ENCODE measurements at regions not wholly inside any gene's neighbourhood (a gene's known extent, or its start where the extent isn't known, plus 50 kb on each side); places are given as distances from the start of the nearest gene placed in this dataset.

DNA sequence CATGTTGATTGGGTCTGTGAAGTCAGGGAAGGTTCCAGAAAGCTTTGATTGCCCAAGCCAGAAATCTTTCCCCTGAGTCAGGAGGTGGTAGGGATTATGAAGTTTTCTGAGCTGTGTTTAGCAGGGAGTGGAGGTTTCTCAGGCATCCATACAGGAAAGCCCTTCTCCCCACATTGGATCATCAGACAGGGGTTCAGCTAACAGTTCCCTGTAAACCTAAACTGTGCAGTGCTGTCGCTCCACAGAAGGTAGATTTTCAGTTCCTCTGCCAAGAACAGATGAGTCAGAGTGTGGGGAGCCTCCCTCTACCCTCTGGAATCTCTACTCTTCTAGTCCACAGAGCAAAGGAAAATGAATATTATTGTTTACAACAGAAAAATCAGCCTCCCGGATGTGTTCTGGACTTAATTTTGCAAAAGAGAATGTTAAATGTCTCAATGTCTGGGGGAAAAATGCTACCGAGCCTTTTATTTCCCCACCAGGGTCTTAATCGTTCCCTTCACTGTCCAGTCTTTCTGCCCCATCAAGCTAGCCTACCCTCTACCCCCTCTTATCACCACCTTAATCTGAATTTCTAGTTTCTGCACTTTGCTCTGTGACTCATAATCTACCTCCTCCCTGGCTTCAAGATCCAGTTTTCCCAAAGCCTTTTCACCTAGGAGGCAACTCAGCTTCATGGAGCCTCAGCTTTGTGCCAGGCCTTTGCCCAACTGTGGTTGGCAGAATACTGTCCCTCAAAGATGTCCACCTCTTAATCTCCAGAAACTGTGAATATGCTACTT, 355.6 kb downstream of the PRDM2 start:
- Histone ChIP-seq H3K4me3 (ENCODE audit: low read depth in 1 of 2, low read length in 2 of 2) (no peak overlapping the region), H3K36me3 (ENCODE audit: insufficient read depth, low read length) (no peaks in the 10 kb centered on the region), H3K4me1 (ENCODE audit: insufficient read depth, low read length) (no peaks in the 10 kb centered on the region), H3K27me3 (ENCODE audit: control insufficient read depth in 1 of 2, insufficient read depth in 2 of 2, low read length in 2 of 2) (no peaks in the 10 kb centered on the region), H3K27ac (ENCODE audit: low read depth, low read length) (no peak overlapping the region), H3K9me3 (ENCODE audit: low read length) (no peaks in the 10 kb centered on the region), H3K9ac (ENCODE audit: low read length) (no peak overlapping the region)

- H3K9me3 ChIP-seq (ENCODE audit: low read length) = no peaks in the 10 kb centered on the region
- no peaks in the 10 kb centered on the region for H3K27me3 ChIP-seq (ENCODE audit: control insufficient read depth in 1 of 2, insufficient read depth in 2 of 2, low read length in 2 of 2)
- no peak overlapping the region for H3K9ac ChIP-seq (ENCODE audit: low read length)
- no peaks in the 10 kb centered on the region for H3K36me3 ChIP-seq (ENCODE audit: insufficient read depth, low read length)
- H3K4me3 ChIP-seq (ENCODE audit: low read depth in 1 of 2, low read length in 2 of 2) = no peak overlapping the region
- no peaks in the 10 kb centered on the region for H3K4me1 ChIP-seq (ENCODE audit: insufficient read depth, low read length)
- H3K27ac ChIP-seq (ENCODE audit: low read depth, low read length) = no peak overlapping the region
Measured at GRCh38 chr1:14057640-14058039, 357.7 kb downstream of the PRDM2 start.

- no peak overlapping the region for H3K9ac ChIP-seq (ENCODE audit: low read length)
- no peak overlapping the region for H3K4me3 ChIP-seq (ENCODE audit: low read depth in 1 of 2, low read length in 2 of 2)
- no peaks in the 10 kb centered on the region for H3K36me3 ChIP-seq (ENCODE audit: insufficient read depth, low read length)
- no peaks in the 10 kb centered on the region for H3K4me1 ChIP-seq (ENCODE audit: insufficient read depth, low read length)
- H3K9me3 ChIP-seq (ENCODE audit: low read length) = no peaks in the 10 kb centered on the region
- no peaks in the 10 kb centered on the region for H3K27me3 ChIP-seq (ENCODE audit: control insufficient read depth in 1 of 2, insufficient read depth in 2 of 2, low read length in 2 of 2)
- H3K27ac ChIP-seq (ENCODE audit: low read depth, low read length) = no peak overlapping the region
Measured at GRCh38 chr1:14061204-14061603, 361.2 kb downstream of the PRDM2 start.

GRCh38 chr1:14061722-14062121, 361.7 kb downstream of the PRDM2 start:
- H3K27me3 ChIP-seq (ENCODE audit: control insufficient read depth in 1 of 2, insufficient read depth in 2 of 2, low read length in 2 of 2) = no peaks in the 10 kb centered on the region
- no peak overlapping the region for H3K4me3 ChIP-seq (ENCODE audit: low read depth in 1 of 2, low read length in 2 of 2)
- no peak overlapping the region for H3K9ac ChIP-seq (ENCODE audit: low read length)
- H3K4me1 ChIP-seq (ENCODE audit: insufficient read depth, low read length) = no peaks in the 10 kb centered on the region
- H3K36me3 ChIP-seq (ENCODE audit: insufficient read depth, low read length) = no peaks in the 10 kb centered on the region
- no peak overlapping the region for H3K27ac ChIP-seq (ENCODE audit: low read depth, low read length)
- no peaks in the 10 kb centered on the region for H3K9me3 ChIP-seq (ENCODE audit: low read length)

DNA sequence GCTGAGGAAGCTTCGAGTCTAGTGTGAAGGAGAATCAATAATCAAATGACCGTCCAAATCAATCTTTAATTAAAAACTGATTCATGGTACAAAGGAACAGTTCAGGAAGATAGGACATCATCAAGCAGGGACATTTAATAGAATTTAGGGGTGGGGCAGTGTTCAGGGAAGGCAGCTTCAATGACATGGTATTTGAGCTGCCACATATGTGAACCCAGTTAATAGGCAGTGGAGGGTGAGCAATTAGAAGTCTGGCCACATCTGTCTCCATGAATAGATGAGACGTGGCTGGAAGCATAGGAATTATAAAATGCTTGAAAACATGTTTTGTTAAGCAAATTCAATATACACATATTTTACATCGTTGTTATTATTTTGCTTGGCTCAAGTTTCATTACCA, 362.7 kb downstream of the PRDM2 start:
- Histone ChIP-seq H3K36me3 (ENCODE audit: insufficient read depth, low read length) (no peaks in the 10 kb centered on the region), H3K27ac (ENCODE audit: low read depth, low read length) (no peak overlapping the region), H3K27me3 (ENCODE audit: control insufficient read depth in 1 of 2, insufficient read depth in 2 of 2, low read length in 2 of 2) (no peaks in the 10 kb centered on the region), H3K9me3 (ENCODE audit: low read length) (no peaks in the 10 kb centered on the region), H3K9ac (ENCODE audit: low read length) (no peak overlapping the region), H3K4me1 (ENCODE audit: insufficient read depth, low read length) (no peaks in the 10 kb centered on the region), H3K4me3 (ENCODE audit: low read depth in 1 of 2, low read length in 2 of 2) (no peak overlapping the region)

- Histone ChIP-seq H3K4me3 (ENCODE audit: low read depth in 1 of 2, low read length in 2 of 2) (no peak overlapping the region), H3K9me3 (ENCODE audit: low read length) (no peaks in the 10 kb centered on the region), H3K9ac (ENCODE audit: low read length) (no peak overlapping the region), H3K36me3 (ENCODE audit: insufficient read depth, low read length) (no peaks in the 10 kb centered on the region), H3K4me1 (ENCODE audit: insufficient read depth, low read length) (no peaks in the 10 kb centered on the region), H3K27ac (ENCODE audit: low read depth, low read length) (no peak overlapping the region), H3K27me3 (ENCODE audit: control insufficient read depth in 1 of 2, insufficient read depth in 2 of 2, low read length in 2 of 2) (no peaks in the 10 kb centered on the region)
Measured at GRCh38 chr1:14064649-14065442, 364.9 kb downstream of the PRDM2 start.

DNA sequence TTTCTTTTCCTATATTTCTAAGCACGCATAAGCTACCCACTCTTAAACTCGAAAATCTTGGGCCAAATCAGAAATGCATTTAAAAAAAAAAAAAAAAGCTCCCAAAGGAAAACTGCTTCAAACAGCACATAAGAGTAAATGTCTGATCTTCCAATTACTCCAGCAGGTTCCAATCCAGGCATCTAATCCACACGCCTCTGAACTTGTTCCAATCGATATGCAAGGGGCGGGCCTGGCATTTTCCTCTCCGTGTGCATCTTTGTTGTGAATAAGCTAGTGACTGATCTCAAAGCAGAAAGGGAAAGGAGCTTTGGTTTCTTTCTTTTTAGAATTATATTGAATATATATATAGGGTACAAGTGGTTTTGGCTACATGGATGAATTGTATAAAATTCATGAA, 365.5 kb downstream of the PRDM2 start:
- H3K9ac ChIP-seq (ENCODE audit: low read length) = no peak overlapping the region
- H3K36me3 ChIP-seq (ENCODE audit: insufficient read depth, low read length) = no peaks in the 10 kb centered on the region
- no peak overlapping the region for H3K27ac ChIP-seq (ENCODE audit: low read depth, low read length)
- H3K4me1 ChIP-seq (ENCODE audit: insufficient read depth, low read length) = no peaks in the 10 kb centered on the region
- no peaks in the 10 kb centered on the region for H3K9me3 ChIP-seq (ENCODE audit: low read length)
- no peaks in the 10 kb centered on the region for H3K27me3 ChIP-seq (ENCODE audit: control insufficient read depth in 1 of 2, insufficient read depth in 2 of 2, low read length in 2 of 2)
- no peak overlapping the region for H3K4me3 ChIP-seq (ENCODE audit: low read depth in 1 of 2, low read length in 2 of 2)

DNA sequence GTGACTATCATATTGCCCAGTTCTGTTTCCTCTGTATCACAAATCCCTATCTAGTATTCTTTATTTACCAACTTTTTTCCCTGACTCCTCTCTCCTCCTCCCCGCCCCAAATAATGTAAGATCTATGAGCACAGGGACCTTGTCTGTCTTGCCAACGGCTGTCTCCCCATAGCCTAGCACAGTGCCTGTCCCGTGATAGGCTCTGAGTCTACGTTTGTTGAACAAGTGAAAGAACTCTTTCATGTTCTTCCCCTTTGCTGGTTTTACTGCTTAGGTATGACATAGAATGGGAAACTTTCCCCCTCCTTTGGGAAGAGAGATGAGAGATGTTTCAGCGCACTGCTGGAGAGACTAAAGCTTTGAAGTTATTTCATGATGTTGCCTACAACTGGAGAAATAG, 367.0 kb downstream of the PRDM2 start:
- no peak overlapping the region for H3K4me3 ChIP-seq (ENCODE audit: low read depth in 1 of 2, low read length in 2 of 2)
- H3K9ac ChIP-seq (ENCODE audit: low read length) = no peak overlapping the region
- H3K9me3 ChIP-seq (ENCODE audit: low read length) = no peaks in the 10 kb centered on the region
- H3K4me1 ChIP-seq (ENCODE audit: insufficient read depth, low read length) = no peaks in the 10 kb centered on the region
- H3K27me3 ChIP-seq (ENCODE audit: control insufficient read depth in 1 of 2, insufficient read depth in 2 of 2, low read length in 2 of 2) = no peaks in the 10 kb centered on the region
- no peak overlapping the region for H3K27ac ChIP-seq (ENCODE audit: low read depth, low read length)
- H3K36me3 ChIP-seq (ENCODE audit: insufficient read depth, low read length) = no peaks in the 10 kb centered on the region

GRCh38 chr1:14067711-14068110, 367.7 kb downstream of the PRDM2 start:
- Histone ChIP-seq H3K27me3 (ENCODE audit: control insufficient read depth in 1 of 2, insufficient read depth in 2 of 2, low read length in 2 of 2) (no peaks in the 10 kb centered on the region), H3K36me3 (ENCODE audit: insufficient read depth, low read length) (no peaks in the 10 kb centered on the region), H3K9ac (ENCODE audit: low read length) (no peak overlapping the region), H3K9me3 (ENCODE audit: low read length) (no peaks in the 10 kb centered on the region), H3K4me3 (ENCODE audit: low read depth in 1 of 2, low read length in 2 of 2) (no peak overlapping the region), H3K27ac (ENCODE audit: low read depth, low read length) (no peak overlapping the region), H3K4me1 (ENCODE audit: insufficient read depth, low read length) (no peaks in the 10 kb centered on the region)

DNA sequence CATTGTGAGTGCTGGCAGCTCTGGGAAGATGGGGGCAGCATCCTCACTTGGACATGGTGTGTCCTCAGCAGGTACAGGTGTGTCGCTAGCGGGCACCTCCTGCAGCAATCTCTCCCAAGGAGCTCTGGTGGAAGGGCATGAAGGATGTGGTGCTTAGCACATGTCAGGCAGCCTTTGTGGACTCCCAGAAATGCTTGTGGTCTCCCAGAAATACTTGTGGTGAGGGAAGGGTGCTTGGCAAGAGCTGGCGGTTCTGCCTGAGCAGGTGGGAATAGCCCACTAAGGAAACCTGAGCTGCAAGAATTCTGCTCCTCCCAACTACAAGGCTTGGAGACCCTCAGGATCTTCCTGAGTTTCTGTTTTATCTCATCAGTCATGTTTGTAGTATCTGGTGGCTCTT, 371.6 kb downstream of the PRDM2 start:
- Histone ChIP-seq H3K4me1 (ENCODE audit: insufficient read depth, low read length) (no peaks in the 10 kb centered on the region), H3K27ac (ENCODE audit: low read depth, low read length) (no peak overlapping the region), H3K4me3 (ENCODE audit: low read depth in 1 of 2, low read length in 2 of 2) (no peak overlapping the region), H3K9me3 (ENCODE audit: low read length) (no peaks in the 10 kb centered on the region), H3K27me3 (ENCODE audit: control insufficient read depth in 1 of 2, insufficient read depth in 2 of 2, low read length in 2 of 2) (no peaks in the 10 kb centered on the region), H3K9ac (ENCODE audit: low read length) (no peak overlapping the region), H3K36me3 (ENCODE audit: insufficient read depth, low read length) (no peaks in the 10 kb centered on the region)

GRCh38 chr1:14080653-14081052, 380.7 kb downstream of the PRDM2 start:
- Histone ChIP-seq H3K9me3 (ENCODE audit: low read length) (no peaks in the 10 kb centered on the region), H3K36me3 (ENCODE audit: insufficient read depth, low read length) (no peaks in the 10 kb centered on the region), H3K4me1 (ENCODE audit: insufficient read depth, low read length) (no peaks in the 10 kb centered on the region), H3K27ac (ENCODE audit: low read depth, low read length) (no peak overlapping the region), H3K27me3 (ENCODE audit: control insufficient read depth in 1 of 2, insufficient read depth in 2 of 2, low read length in 2 of 2) (no peaks in the 10 kb centered on the region), H3K4me3 (ENCODE audit: low read depth in 1 of 2, low read length in 2 of 2) (no peak overlapping the region), H3K9ac (ENCODE audit: low read length) (no peak overlapping the region)

DNA sequence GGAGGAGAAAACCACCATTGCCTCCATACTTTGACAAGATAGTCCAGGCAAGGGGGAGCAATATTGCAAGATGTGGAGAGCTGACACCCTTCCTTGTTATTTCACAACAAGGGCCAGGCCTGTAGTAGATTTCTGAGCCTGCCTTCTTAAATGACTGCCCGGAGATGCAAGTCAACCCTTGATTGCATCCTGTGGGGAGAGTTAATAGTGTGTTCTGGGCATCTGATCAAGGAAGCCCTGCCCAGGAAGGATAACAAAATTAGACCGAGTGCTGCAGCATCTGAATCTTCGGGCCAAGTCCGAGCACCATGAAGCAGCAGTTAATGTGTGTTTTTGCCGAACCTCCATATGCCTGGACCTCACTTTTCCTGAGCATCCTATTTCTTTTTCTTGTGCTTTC, 382.3 kb downstream of the PRDM2 start:
- Histone ChIP-seq H3K27me3 (ENCODE audit: control insufficient read depth in 1 of 2, insufficient read depth in 2 of 2, low read length in 2 of 2) (no peaks in the 10 kb centered on the region), H3K4me3 (ENCODE audit: low read depth in 1 of 2, low read length in 2 of 2) (no peak overlapping the region), H3K36me3 (ENCODE audit: insufficient read depth, low read length) (no peaks in the 10 kb centered on the region), H3K9me3 (ENCODE audit: low read length) (no peaks in the 10 kb centered on the region), H3K4me1 (ENCODE audit: insufficient read depth, low read length) (no peaks in the 10 kb centered on the region), H3K9ac (ENCODE audit: low read length) (no peak overlapping the region), H3K27ac (ENCODE audit: low read depth, low read length) (no peak overlapping the region)
